B cell (primary cell): ENCODE measurements at regions not wholly inside any gene's neighbourhood (a gene's known extent, or its start where the extent isn't known, plus 50 kb on each side); places are given as distances from the start of the nearest gene placed in this dataset.

Experiments
- ATAC-seq: fragments of 200-7000 bp; cut with Tn5 transposase; one replicate; pipeline ENCODE4 v1.10.0; 2021; ENCODE audit warnings: low read depth, mild to moderate bottlenecking, moderate number of reproducible peaks, moderate library complexity
- CTCF ChIA-PET: fragments of 350-600 bp; sonication (Branson Sonifier 250); formaldehyde crosslinking; loops from one replicate; lab custom pipeline; 2021; ENCODE audit warnings: antibody characterized with exemption, inconsistent platforms; lab: Charles Lee
- POLR2A ChIA-PET: fragments of 350-600 bp; sonication (Branson Sonifier 250); formaldehyde crosslinking; loops from one replicate; lab custom pipeline; 2021; ENCODE audit warnings: antibody characterized with exemption; lab: Charles Lee
- DNase-seq: peaks from one replicate; pipeline ENCODE4 v3.0.0; 2013
- H2AFZ ChIP-seq: 2 replicates; pipeline ENCODE4 v1.6.1; 2012; ENCODE audit warnings: mild to moderate bottlenecking, low read depth, low read length; ENCODE audit not compliant: insufficient read depth, poor library complexity, severe bottlenecking
- H3K27ac ChIP-seq, 2 donors: 1 replicate in 1 of 2; 2 replicates in 1 of 2; pipeline ENCODE4 v1.5.1; 2012 to 2013; ENCODE audit warnings: low read length in 2 of 2, mild to moderate bottlenecking in 2 of 2, moderate library complexity in 1 of 2
- H3K27me3 ChIP-seq, 4 experiments: fragments of 200-600 bp in 1 of 4; sonication (generic) in 1 of 4; replicated peaks in 1 of 4; 1 replicate in 2 of 4; 2 replicates in 2 of 4; pipeline versions ENCODE4 v1.6.1 to v1.7.0; 2013 to 2016; ENCODE audit warnings: low read length in 3 of 4, mild to moderate bottlenecking in 2 of 4, mixed read lengths in 1 of 4, moderate library complexity in 1 of 4; ENCODE audit not compliant: insufficient read depth in 4 of 4, control insufficient read depth in 3 of 4; ENCODE audit errors: control extremely low read depth in 1 of 4
- H3K36me3 ChIP-seq, 2 experiments: replicated peaks in 1 of 2; 1 replicate in 1 of 2; 2 replicates in 1 of 2; pipeline versions ENCODE4 v1.6.1 to v1.7.1; 2013; ENCODE audit warnings: low read length in 1 of 2; ENCODE audit not compliant: insufficient read depth in 2 of 2, control insufficient read depth in 1 of 2; ENCODE audit errors: control extremely low read depth in 1 of 2, extremely low read depth in 1 of 2
- H3K4me1 ChIP-seq, 2 donors: fragments of 200-600 bp in 1 of 2; sonication (generic) in 1 of 2; 1 replicate in 1 of 2; 2 replicates in 1 of 2; pipeline versions ENCODE4 v1.5.1 to v1.6.1; 2013 to 2017; ENCODE audit warnings: low read length in 2 of 2; ENCODE audit not compliant: control insufficient read depth in 2 of 2, insufficient read depth in 2 of 2
- H3K4me2 ChIP-seq: replicated peaks from 2 replicates; pipeline ENCODE3; 2012; ENCODE audit warnings: mild to moderate bottlenecking, low read depth, low read length; ENCODE audit not compliant: poor library complexity, severe bottlenecking
- H3K4me3 ChIP-seq, 5 experiments: fragments of 200-600 bp in 1 of 5; sonication (generic) in 1 of 5; 1 replicate in 3 of 5; 2 replicates in 2 of 5; pipeline versions ENCODE4 v1.5.1 to v1.7.0; 2011 to 2016; ENCODE audit warnings: low read length in 4 of 5, mild to moderate bottlenecking in 4 of 5, low read depth in 2 of 5, control low read depth in 1 of 5, moderate library complexity in 1 of 5; ENCODE audit not compliant: insufficient read depth in 1 of 5; ENCODE audit errors: control extremely low read depth in 1 of 5, extremely low read depth in 1 of 5
- H3K79me2 ChIP-seq: fragments of 200-600 bp; sonication (generic); one replicate; pipeline ENCODE4 v1.6.0; 2016; ENCODE audit warnings: low read length; ENCODE audit not compliant: control insufficient read depth, insufficient read depth
- H3K9ac ChIP-seq: fragments of 200-600 bp; sonication (generic); 2 replicates; pipeline ENCODE4 v1.6.1; 2017; ENCODE audit warnings: mild to moderate bottlenecking, low read length, moderate library complexity
- H3K9me3 ChIP-seq, 3 donors: one replicate each; pipeline versions ENCODE4 v1.6.1 to v1.7.1; 2013; ENCODE audit warnings: low read length in 2 of 3; ENCODE audit not compliant: control insufficient read depth in 2 of 3, insufficient read depth in 1 of 3; ENCODE audit errors: control extremely low read depth in 1 of 3
- H4K20me1 ChIP-seq: 2 replicates; pipeline ENCODE4 v1.6.0; 2012; ENCODE audit warnings: mild to moderate bottlenecking, low read length; ENCODE audit not compliant: insufficient read depth, control insufficient read depth, poor library complexity, severe bottlenecking
- H3K27ac Mint-ChIP-seq: one replicate; pipeline ENCODE4 v1.8.0; 2021; ENCODE audit warnings: mixed read lengths
- H3K27me3 Mint-ChIP-seq: one replicate; pipeline ENCODE4 v1.8.0; 2021; ENCODE audit warnings: mixed read lengths
- H3K4me1 Mint-ChIP-seq: one replicate; pipeline ENCODE4 v1.8.0; 2021; ENCODE audit warnings: mixed read lengths
- H3K4me3 Mint-ChIP-seq: one replicate; pipeline ENCODE4 v1.8.0; 2021; ENCODE audit warnings: mixed read lengths
- H3K9me3 Mint-ChIP-seq: one replicate; pipeline ENCODE4 v1.8.0; 2022; ENCODE audit warnings: mixed read lengths; ENCODE audit not compliant: insufficient read depth
- EZH2 ChIP-seq: IDR thresholded peaks from 2 replicates; pipeline ENCODE4 v1.6.1; 2012; ENCODE audit warnings: borderline replicate concordance, low read depth, mild to moderate bottlenecking, moderate library complexity, low read length; ENCODE audit not compliant: insufficient read depth, poor library complexity, severe bottlenecking
- WGBS: methylation state at CpG from one replicate; pipeline ENCODE4 v1.1.5; 2013; ENCODE audit warnings: missing lambda C conversion rate; ENCODE audit not compliant: insufficient coverage; 5-methylcytosine and 5-hydroxymethylcytosine counted together
- intact Hi-C: fragments of 100-400 bp; cut with micrococcal nuclease; formaldehyde crosslinking; loops from one replicate; pipeline ENCODE4 v1.10.0; 2022
- TF ChIP-seq, protein P1 (sequence below): fragments of 200-600 bp; IDR thresholded peaks from one replicate; pipeline ENCODE4 v1.8.0; 2022; ENCODE audit warnings: antibody characterized with exemption, mild to moderate bottlenecking

DNA sequence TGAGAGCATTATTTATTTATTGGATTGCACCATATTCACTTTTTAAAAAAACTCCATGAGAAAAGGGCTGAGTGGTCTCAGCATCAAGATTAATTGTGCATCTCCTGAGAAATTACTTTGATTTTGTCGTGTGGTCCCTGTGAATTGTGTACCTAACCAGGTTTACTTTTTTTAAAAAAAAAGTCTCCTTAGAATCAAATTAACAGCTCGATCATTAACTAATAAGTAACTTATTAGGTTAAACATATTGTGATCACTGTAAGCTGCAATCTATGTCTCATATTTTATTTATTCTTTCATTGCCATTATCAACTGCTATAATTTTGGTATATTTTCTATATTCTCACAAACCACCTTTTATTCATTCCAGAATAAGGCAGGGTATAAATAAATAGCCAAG lies 318.2 kb downstream of the ADCYAP1 start:
- no peak overlapping the region for H3K27ac ChIP-seq
- Mint-ChIP-seq H3K27ac (no peak overlapping the region), H3K9me3 (peaks cover 5% of the 10 kb centered on the region), H3K4me3 (no peak overlapping the region), H3K4me1 (no peaks in the 10 kb centered on the region), H3K27me3 (no peaks in the 10 kb centered on the region)
- no peaks in the 10 kb centered on the region for H3K9me3 ChIP-seq
- POLR2A ChIA-PET, result no interaction called here
- DNase-seq, result no peak
- H3K79me2 ChIP-seq, result no peaks in the 10 kb centered on the region
- H2AFZ ChIP-seq, result no peak overlapping the region
- CTCF ChIA-PET, result no interaction called here
- no peak overlapping the region for H3K4me3 ChIP-seq
- H3K9ac ChIP-seq, result no peak overlapping the region
- H3K4me1 ChIP-seq, result no peaks in the 10 kb centered on the region
- H4K20me1 ChIP-seq, result no peaks in the 10 kb centered on the region
- TF ChIP-seq, protein P1, sequence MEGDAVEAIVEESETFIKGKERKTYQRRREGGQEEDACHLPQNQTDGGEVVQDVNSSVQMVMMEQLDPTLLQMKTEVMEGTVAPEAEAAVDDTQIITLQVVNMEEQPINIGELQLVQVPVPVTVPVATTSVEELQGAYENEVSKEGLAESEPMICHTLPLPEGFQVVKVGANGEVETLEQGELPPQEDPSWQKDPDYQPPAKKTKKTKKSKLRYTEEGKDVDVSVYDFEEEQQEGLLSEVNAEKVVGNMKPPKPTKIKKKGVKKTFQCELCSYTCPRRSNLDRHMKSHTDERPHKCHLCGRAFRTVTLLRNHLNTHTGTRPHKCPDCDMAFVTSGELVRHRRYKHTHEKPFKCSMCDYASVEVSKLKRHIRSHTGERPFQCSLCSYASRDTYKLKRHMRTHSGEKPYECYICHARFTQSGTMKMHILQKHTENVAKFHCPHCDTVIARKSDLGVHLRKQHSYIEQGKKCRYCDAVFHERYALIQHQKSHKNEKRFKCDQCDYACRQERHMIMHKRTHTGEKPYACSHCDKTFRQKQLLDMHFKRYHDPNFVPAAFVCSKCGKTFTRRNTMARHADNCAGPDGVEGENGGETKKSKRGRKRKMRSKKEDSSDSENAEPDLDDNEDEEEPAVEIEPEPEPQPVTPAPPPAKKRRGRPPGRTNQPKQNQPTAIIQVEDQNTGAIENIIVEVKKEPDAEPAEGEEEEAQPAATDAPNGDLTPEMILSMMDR, result no peak
- no peak for TF ChIP-seq EZH2
- no peaks in the 10 kb centered on the region for H3K36me3 ChIP-seq
- WGBS, result no CpG with 5 or more reads among the region's 2 CpGs
- H3K27me3 ChIP-seq, result no peaks in the 10 kb centered on the region
- intact Hi-C loops, result no loop called here
- no peak overlapping the region for H3K4me2 ChIP-seq
- ATAC-seq, result no peak

DNA sequence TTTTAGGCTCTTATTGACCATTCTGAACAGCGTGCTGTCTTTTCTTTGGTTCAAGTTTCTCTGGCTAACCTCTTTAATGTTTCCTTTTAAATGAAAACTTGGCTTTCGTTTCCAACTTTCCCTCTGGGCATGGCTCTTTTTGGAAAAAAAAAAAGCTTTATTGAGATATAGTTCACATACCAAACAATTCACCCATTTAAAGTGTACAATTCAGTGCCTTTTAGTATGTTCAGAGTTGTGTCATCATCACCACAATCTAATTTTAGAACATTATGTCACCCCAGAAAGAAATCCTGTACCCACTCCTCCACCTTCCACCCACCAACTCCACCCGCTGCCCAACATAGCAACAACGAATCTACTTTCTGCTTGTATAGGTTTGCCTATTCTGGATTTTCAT lies 322.4 kb downstream of the ADCYAP1 start:
- ChIA-PET CTCF (no interaction called here), POLR2A (no interaction called here)
- Histone ChIP-seq H3K4me2 (no peak overlapping the region), H3K27me3 (no peaks in the 10 kb centered on the region), H3K4me1 (no peaks in the 10 kb centered on the region), H3K79me2 (no peaks in the 10 kb centered on the region), H2AFZ (no peak overlapping the region), H3K36me3 (no peaks in the 10 kb centered on the region), H3K9ac (no peak overlapping the region), H4K20me1 (no peaks in the 10 kb centered on the region), H3K27ac (no peak overlapping the region), H3K9me3 (peaks cover 0 to 4% (median 2%) of the 10 kb centered on the region in 3 donors), H3K4me3 (no peak overlapping the region)
- no peak overlapping the region for H3K4me3 Mint-ChIP-seq
- no peaks in the 10 kb centered on the region for H3K4me1 Mint-ChIP-seq
- H3K27me3 Mint-ChIP-seq, result no peaks in the 10 kb centered on the region
- H3K9me3 Mint-ChIP-seq, result peaks cover 10% of the 10 kb centered on the region
- 80% methylated on average over 1 of the region's 4 CpGs for WGBS
- ATAC-seq, result no peak
- TF ChIP-seq EZH2, result no peak
- TF ChIP-seq, protein P1, result no peak
- no peak overlapping the region for H3K27ac Mint-ChIP-seq
- no peak for DNase-seq
- intact Hi-C loops, result no loop called here
